ENCODE measurements at regions not wholly inside any gene's neighbourhood (a gene's known extent, or its start where the extent isn't known, plus 50 kb on each side); places are given as distances from the start of the nearest gene placed in this dataset.

DNA sequence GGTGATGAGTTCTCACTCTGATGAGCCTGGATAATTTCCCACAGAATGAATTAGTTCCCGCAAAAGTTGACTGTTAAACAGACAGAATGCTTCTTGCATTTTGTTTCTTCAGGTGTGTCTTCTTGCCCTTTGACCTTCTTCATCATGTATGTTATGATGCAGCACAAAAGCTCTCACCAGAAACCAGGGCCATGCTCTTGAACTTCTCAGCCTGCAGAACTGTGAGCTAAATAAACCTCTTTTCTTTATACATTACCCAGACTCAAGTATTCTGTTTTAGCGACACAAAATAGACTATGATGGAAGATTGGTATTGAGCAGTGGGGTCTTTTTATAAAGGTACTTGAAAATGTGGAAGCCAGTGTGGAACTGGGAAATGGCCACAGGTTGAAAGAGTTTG is 95.2 kb upstream of the TNS3 start:
- TF ChIP-seq, protein P1, sequence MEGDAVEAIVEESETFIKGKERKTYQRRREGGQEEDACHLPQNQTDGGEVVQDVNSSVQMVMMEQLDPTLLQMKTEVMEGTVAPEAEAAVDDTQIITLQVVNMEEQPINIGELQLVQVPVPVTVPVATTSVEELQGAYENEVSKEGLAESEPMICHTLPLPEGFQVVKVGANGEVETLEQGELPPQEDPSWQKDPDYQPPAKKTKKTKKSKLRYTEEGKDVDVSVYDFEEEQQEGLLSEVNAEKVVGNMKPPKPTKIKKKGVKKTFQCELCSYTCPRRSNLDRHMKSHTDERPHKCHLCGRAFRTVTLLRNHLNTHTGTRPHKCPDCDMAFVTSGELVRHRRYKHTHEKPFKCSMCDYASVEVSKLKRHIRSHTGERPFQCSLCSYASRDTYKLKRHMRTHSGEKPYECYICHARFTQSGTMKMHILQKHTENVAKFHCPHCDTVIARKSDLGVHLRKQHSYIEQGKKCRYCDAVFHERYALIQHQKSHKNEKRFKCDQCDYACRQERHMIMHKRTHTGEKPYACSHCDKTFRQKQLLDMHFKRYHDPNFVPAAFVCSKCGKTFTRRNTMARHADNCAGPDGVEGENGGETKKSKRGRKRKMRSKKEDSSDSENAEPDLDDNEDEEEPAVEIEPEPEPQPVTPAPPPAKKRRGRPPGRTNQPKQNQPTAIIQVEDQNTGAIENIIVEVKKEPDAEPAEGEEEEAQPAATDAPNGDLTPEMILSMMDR (IDR thresholded peaks at IDR 0.05): no peak
- no peak for TF ChIP-seq POLR2A (IDR thresholded peaks at IDR 0.05)
